NCI-H2196 treated with DMSO at 0.1 percent for 48 hours (cell line): ENCODE measurements at regions not wholly inside any gene's neighbourhood (a gene's known extent, or its start where the extent isn't known, plus 50 kb on each side); places are given as distances from the start of the nearest gene placed in this dataset.

Experiments
- DNase-seq: peaks from one replicate; lab custom pipeline; 2025; ENCODE audit not compliant: unreplicated experiment; lab: John Stamatoyannopoulos, UW

DNA sequence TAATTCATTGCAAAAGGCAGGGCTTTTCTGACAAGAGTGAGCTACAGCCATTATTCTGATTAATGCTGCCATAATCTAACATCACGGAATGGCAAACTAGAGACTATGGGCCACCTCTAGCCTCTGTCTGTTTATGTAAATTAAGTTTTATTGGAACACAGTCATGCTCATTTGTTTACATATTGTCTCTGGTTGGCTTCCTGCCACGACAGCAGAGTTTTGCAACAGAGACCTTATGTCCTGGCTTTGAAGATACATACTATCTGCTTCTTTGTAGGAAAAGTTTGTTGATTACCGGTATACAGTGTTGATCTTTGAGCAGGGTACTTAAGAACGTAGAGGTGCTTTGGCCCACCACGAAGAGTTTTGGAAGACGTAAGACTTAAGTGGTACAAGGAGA lies 715.9 kb upstream of the RBFOX1 start:
- DNase-seq = no peak

GRCh38 chr16:6615636-6616035 lies 717.0 kb upstream of the RBFOX1 start:
- no peak for DNase-seq

GRCh38 chr16:6611535-6611934 lies 721.1 kb upstream of the RBFOX1 start:
- DNase-seq = no peak

DNA sequence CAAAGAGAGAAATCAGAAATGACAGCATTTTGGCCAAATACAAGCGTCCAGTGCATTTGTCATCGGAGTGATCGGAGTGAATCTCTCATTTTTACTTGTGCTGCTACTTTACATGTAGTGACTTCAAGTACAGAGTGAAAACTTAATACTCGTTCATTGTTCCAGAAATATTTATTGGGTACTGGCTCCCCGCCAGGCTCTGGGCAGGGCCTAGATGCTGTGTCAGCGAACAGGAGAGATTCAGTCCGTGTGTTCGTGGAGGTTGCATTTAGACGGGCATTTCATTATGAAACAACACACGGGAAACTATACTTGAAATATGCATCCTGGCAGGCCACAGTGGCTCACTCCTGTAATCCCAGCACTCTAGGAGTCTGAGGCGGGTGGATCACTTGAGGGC lies 727.2 kb upstream of the RBFOX1 start:
- DNase-seq = no peak

GRCh38 chr16:6603780-6604325 lies 728.8 kb upstream of the RBFOX1 start:
- DNase-seq = no peak

DNA sequence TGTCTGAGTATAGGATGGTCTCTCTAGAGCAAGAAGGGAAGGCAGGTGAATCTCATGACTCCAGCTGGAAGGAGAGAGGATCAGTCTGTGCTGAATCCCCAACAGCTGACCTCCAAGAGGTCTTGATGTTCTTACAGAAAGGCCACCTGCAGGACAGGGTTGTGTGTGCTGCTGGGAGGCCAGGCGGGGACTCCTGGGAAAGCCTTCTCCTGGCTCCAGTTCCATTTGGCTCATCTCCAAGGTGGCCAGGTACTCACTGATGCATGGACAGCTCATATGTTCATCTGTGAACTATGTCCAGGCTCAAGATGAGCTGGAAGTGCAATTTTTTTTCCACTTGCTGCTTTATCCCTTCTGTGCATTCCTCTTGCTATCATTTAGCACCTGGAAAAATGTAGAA lies 730.2 kb upstream of the RBFOX1 start:
- DNase-seq = no peak

DNA sequence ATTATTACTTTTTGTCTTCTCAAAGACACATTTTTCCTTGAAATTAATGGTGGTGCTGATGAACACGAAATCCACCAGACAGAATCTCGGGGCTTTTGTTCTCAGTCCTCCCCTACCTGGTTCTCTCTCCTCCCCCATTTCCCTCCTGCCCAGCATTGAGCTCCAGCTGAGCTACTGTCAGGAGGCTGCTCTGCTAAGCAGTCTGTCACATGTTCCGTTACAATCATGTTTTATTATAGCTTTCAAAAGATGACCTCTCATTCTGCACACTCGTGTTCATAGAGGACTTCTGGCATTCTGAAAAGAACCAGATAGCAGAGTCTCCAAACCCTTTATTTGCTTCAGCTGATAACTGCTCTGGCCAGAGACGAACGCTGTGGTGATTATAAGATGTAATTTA lies 732.5 kb upstream of the RBFOX1 start:
- DNase-seq = no peak

DNA sequence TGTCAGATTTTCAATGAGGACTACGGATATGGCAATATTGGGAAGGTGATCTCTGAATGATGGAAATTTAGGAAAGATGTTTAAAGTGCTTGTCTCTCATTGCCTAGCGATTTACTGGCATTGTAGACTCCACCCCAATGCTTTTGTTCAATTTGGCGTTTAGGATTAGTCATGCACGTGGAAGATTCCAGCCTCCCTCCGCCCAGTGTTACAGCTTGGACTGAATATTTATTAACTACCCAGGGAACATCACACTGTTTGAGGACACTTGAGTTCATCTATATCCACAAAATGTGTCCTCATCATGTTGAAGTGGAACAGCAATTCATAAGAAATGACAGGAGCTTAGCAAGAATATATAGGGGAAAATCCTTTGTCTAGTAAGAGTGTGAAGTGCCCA lies 738.8 kb upstream of the RBFOX1 start:
- DNase-seq = no peak

DNA sequence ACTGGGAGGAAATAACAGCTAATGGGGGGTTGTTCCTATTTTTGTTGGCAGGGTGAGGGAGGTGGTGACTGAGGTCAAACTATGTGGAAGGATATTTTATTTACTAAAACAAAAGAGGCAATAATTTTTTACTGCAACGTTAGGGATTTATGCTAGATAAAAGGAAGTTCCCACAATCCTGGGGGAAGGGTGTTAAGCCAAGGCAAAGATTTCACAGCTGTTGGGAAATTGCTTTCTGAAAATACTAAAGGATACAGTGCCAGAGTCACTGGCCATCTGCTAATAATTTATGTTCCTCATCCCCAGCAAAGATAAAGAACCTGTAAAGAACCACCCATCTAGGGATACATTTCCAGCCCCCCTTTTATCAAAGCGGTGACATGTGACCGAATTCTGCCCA lies 756.0 kb upstream of the RBFOX1 start:
- no peak for DNase-seq

DNA sequence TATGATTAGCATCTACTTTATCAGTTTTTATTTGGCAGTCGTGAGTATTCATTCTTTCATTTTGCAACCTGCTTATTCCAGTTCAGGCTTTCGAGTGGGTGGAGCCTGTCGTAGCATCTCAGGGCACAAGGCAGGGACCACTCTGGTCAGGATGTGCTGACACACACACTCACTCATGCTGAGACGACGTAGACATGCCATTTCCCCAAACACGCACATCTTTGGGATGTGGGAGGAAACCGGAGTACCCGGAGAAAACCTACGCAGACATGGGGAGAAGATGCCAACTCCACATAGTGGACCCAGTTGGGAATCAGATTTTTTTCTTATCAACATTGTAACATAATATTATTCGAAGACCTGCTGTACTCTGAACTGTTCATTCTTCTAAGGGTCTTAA lies 756.5 kb upstream of the RBFOX1 start:
- DNase-seq = no peak

DNA sequence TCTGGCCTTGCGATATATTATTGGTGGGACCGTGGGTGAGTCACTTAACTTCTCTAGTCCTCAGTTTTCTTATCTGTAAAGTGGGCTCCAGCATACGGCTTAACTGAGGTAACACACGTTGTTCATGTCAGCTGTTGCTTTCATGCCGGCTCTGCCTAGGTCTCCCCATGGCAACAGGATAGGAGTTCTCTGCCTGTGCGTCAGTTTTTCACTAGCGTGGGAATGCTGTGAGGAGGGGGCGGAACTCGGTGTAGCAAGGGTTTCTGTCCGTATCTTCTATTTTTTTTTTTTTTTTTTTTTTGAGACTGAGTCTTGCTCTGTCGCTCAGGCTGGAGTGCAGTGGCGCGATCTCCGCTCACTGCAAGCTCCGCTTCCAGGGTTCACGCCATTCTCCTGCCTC lies 758.5 kb upstream of the RBFOX1 start:
- no peak for DNase-seq

GRCh38 chr16:6573577-6573976 lies 759.1 kb upstream of the RBFOX1 start:
- no peak for DNase-seq

GRCh38 chr16:6571044-6571443 lies 761.6 kb upstream of the RBFOX1 start:
- DNase-seq = no peak

- DNase-seq = no peak
These were observed 762.1 kb upstream of the RBFOX1 start for GRCh38 chr16:6570530-6570929.

DNA sequence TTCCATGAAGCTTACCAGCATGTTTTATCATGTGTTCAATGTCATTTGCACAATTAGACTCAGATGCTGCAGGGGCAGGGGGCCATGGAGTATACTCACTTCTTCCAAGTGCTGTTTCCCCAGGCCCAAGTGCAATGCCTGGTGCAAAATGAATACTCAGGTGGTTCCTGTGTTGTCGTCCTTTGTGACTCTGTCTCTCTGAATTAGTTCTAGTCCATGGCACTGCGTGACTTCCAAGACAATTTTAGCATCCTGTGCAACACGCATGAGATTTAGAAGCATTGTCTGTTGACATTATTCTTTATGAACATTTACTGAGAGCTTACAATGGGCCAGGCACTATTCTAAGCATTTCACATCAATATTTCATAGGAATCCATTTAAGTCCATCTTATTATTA lies 769.7 kb upstream of the RBFOX1 start:
- no peak for DNase-seq

- no peak for DNase-seq
These were observed 772.1 kb upstream of the RBFOX1 start for GRCh38 chr16:6560306-6561100.

DNA sequence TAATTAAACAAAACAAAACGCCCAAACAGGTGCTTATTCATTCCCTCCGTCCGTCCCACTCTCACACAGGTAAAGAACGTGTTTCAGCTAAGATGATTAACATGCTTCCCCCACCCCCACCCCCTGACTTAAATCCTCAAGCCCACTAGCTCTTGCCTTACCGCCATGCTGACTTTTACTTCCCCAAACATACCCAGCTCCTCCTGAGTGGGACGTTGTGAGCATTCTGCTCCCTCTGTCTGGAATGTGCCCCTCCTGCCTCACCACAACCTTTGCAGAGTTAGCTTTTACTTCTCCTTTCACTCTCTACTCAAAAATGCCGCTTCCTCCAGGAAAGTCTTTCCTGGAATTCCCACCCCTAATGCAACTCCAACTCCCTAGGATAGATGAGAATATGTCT lies 774.0 kb upstream of the RBFOX1 start:
- DNase-seq = no peak

GRCh38 chr16:6558126-6558525 lies 774.5 kb upstream of the RBFOX1 start:
- DNase-seq = no peak

- no peak for DNase-seq
These were observed 775.2 kb upstream of the RBFOX1 start for GRCh38 chr16:6557353-6558023.

- DNase-seq = no peak
These were observed 783.2 kb upstream of the RBFOX1 start for GRCh38 chr16:6549415-6549814.

DNA sequence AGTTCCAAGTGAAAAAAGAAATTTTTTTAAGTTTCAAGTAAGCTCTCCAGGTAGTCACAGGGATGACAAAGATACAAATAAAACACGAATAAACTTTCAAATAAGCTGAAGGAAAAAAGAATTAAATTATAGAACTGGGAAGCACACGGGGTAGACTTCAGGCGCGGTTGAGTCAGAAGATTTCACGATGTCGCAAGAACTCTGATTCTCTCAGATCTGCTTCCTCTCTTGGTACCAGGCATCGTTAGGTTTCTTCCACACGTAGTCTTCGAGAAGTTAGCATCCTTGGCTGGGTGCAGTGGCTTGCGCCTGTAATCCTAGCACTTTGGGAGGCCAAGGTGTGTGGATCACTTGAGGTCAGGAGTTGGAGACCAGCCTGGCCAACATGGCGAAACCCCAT lies 784.1 kb upstream of the RBFOX1 start:
- DNase-seq = no peak

GRCh38 chr16:6547131-6547530 lies 785.5 kb upstream of the RBFOX1 start:
- DNase-seq = no peak

GRCh38 chr16:6545329-6545728 lies 787.3 kb upstream of the RBFOX1 start:
- no peak for DNase-seq
